ENCODE measurements at regions not wholly inside any gene's neighbourhood (a gene's known extent, or its start where the extent isn't known, plus 50 kb on each side); places are given as distances from the start of the nearest gene placed in this dataset.

DNA sequence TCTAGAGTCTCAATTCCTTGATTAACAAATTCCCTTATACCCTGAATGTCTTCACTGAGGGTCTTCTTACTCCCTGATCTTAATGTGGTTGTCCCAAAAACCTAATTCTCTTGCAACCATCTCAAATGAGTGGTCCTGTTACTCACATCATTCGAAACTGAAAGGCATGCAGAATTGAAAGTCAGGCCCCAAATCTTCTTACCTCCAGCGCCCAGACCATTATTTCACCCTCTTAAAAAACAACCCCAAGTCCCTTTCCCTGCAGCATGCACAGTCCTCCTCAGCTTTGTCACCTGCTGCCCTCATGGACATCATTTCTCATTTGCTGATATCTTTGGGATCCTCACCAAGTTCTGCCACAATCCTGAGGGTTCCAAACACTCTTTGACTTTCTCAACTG lies 230.1 kb downstream of the SEC16B start:
- H3K4me3 Mint-ChIP-seq (ENCODE audit: unreplicated experiment), result no peak overlapping the region
- no peak for DNase-seq (ENCODE audit: extremely low spot score, unreplicated experiment)
- H3K27me3 Mint-ChIP-seq (ENCODE audit: unreplicated experiment), result no peaks in the 10 kb centered on the region
- no peaks in the 10 kb centered on the region for H3K9me3 Mint-ChIP-seq (ENCODE audit: unreplicated experiment)
- H3K4me1 Mint-ChIP-seq (ENCODE audit: unreplicated experiment), result no peaks in the 10 kb centered on the region
- TF ChIP-seq, protein P1, sequence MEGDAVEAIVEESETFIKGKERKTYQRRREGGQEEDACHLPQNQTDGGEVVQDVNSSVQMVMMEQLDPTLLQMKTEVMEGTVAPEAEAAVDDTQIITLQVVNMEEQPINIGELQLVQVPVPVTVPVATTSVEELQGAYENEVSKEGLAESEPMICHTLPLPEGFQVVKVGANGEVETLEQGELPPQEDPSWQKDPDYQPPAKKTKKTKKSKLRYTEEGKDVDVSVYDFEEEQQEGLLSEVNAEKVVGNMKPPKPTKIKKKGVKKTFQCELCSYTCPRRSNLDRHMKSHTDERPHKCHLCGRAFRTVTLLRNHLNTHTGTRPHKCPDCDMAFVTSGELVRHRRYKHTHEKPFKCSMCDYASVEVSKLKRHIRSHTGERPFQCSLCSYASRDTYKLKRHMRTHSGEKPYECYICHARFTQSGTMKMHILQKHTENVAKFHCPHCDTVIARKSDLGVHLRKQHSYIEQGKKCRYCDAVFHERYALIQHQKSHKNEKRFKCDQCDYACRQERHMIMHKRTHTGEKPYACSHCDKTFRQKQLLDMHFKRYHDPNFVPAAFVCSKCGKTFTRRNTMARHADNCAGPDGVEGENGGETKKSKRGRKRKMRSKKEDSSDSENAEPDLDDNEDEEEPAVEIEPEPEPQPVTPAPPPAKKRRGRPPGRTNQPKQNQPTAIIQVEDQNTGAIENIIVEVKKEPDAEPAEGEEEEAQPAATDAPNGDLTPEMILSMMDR (IDR thresholded peaks at IDR 0.05), result no peak
- H3K27ac Mint-ChIP-seq (ENCODE audit: unreplicated experiment), result no peak overlapping the region
- no peaks in the 10 kb centered on the region for H3K36me3 Mint-ChIP-seq (ENCODE audit: unreplicated experiment)

DNA sequence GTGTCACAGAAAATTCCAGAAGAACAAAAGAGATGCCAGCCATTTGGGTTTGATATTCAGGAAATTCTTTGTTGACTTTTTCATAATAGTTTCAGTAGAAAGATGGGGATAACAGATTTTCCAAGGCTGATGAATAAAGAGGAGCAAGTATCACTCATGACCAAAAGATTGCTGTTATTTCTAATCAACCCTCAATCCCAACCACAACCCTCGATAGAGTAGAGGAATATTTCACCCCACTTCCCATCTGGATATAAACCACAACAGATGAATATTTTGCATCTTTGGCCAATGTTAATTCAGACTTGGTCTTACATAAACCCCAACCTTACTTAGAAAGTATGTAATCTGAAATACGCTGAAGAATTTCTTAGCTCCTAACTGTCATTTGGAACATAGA lies 232.4 kb downstream of the SEC16B start:
- no peak overlapping the region for H3K27ac Mint-ChIP-seq (ENCODE audit: unreplicated experiment)
- H3K36me3 Mint-ChIP-seq (ENCODE audit: unreplicated experiment), result no peaks in the 10 kb centered on the region
- H3K27me3 Mint-ChIP-seq (ENCODE audit: unreplicated experiment), result no peaks in the 10 kb centered on the region
- H3K9me3 Mint-ChIP-seq (ENCODE audit: unreplicated experiment), result no peaks in the 10 kb centered on the region
- TF ChIP-seq, protein P1 (IDR thresholded peaks at IDR 0.05), result no peak
- H3K4me1 Mint-ChIP-seq (ENCODE audit: unreplicated experiment), result no peaks in the 10 kb centered on the region
- no peak overlapping the region for H3K4me3 Mint-ChIP-seq (ENCODE audit: unreplicated experiment)
- no peak for DNase-seq (ENCODE audit: extremely low spot score, unreplicated experiment)

DNA sequence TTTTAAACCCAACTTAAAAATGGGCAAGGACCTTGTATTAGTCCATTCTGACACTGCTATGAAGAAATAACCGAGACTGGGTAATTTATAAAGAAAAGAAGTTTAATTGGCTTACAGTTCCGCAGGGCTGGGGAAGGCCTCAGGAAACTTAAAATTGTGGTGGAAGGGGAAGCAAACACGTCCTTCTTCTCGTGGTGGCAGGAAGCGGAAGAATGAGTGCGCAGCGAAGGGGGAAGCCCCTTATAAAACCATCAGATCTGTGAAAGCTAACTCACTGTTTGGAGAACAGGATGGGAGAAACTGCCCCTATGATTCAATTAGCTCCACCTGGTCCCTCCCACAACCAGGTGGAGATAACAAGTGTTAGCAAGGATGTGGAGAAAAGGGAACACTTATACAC lies 237.7 kb downstream of the SEC16B start:
- TF ChIP-seq, protein P1 (IDR thresholded peaks at IDR 0.05), result no peak
- Mint-ChIP-seq H3K4me1 (ENCODE audit: unreplicated experiment) (no peaks in the 10 kb centered on the region), H3K36me3 (ENCODE audit: unreplicated experiment) (no peaks in the 10 kb centered on the region), H3K27me3 (ENCODE audit: unreplicated experiment) (no peaks in the 10 kb centered on the region), H3K4me3 (ENCODE audit: unreplicated experiment) (no peak overlapping the region), H3K27ac (ENCODE audit: unreplicated experiment) (no peak overlapping the region), H3K9me3 (ENCODE audit: unreplicated experiment) (no peaks in the 10 kb centered on the region)
- DNase-seq (ENCODE audit: extremely low spot score, unreplicated experiment), result no peak

DNA sequence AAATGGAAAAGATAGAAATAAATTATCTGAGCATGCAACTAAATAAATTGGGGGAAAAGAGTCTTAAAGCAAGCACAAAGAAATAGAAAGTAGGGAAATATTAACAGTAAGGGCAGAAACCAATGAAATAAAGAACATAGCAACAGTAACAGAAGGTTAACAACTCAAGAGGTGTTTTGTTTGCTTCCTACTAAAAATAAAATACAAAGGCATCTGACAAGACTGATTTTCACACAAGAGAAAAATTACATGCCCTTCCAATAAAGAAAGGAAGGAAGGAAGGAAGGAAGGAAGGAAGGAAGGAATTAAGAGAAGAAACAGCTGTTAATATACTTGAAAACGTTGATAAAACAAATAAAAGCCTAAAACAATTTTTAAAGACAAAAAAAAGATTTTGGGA lies 240.2 kb downstream of the SEC16B start:
- no peak for DNase-seq (ENCODE audit: extremely low spot score, unreplicated experiment)
- H3K36me3 Mint-ChIP-seq (ENCODE audit: unreplicated experiment), result no peaks in the 10 kb centered on the region
- H3K27ac Mint-ChIP-seq (ENCODE audit: unreplicated experiment), result no peak overlapping the region
- no peak overlapping the region for H3K4me3 Mint-ChIP-seq (ENCODE audit: unreplicated experiment)
- peaks cover 9% of the 10 kb centered on the region for H3K9me3 Mint-ChIP-seq (ENCODE audit: unreplicated experiment)
- no peaks in the 10 kb centered on the region for H3K27me3 Mint-ChIP-seq (ENCODE audit: unreplicated experiment)
- H3K4me1 Mint-ChIP-seq (ENCODE audit: unreplicated experiment), result no peaks in the 10 kb centered on the region
- TF ChIP-seq, protein P1 (IDR thresholded peaks at IDR 0.05), result no peak

- H3K9me3 Mint-ChIP-seq (ENCODE audit: unreplicated experiment), result peaks cover 30% of the 10 kb centered on the region
- no peak overlapping the region for H3K27ac Mint-ChIP-seq (ENCODE audit: unreplicated experiment)
- H3K27me3 Mint-ChIP-seq (ENCODE audit: unreplicated experiment), result no peaks in the 10 kb centered on the region
- no peak overlapping the region for H3K4me3 Mint-ChIP-seq (ENCODE audit: unreplicated experiment)
- H3K36me3 Mint-ChIP-seq (ENCODE audit: unreplicated experiment), result no peaks in the 10 kb centered on the region
- no peak for DNase-seq (ENCODE audit: extremely low spot score, unreplicated experiment)
- TF ChIP-seq, protein P1 (IDR thresholded peaks at IDR 0.05), result no peak
- H3K4me1 Mint-ChIP-seq (ENCODE audit: unreplicated experiment), result no peaks in the 10 kb centered on the region
Measured at GRCh38 chr1:177723533-177723932, 246.3 kb downstream of the SEC16B start.

Measured in osteocyte (in vitro differentiated cells).